Esophagus muscularis mucosa (tissue), 4 donors: ENCODE measurements at regions not wholly inside any gene's neighbourhood (a gene's known extent, or its start where the extent isn't known, plus 50 kb on each side); places are given as distances from the start of the nearest gene placed in this dataset.

Experiments
- DNase-seq: peaks from one replicate; pipeline ENCODE4 v3.0.0-alpha.2; 2017; ENCODE audit errors: extremely low spot score
- H3K27ac ChIP-seq, 4 donors: fragments of 200-600 bp; sonication (generic); replicated peaks in 1 of 4; 1 replicate in 3 of 4; 2 replicates in 1 of 4; pipeline ENCODE4 v1.5.1; 2016 to 2019; ENCODE audit warnings: mild to moderate bottlenecking in 1 of 4
- H3K27me3 ChIP-seq, 4 donors: fragments of 200-600 bp; sonication (generic); one replicate each; pipeline versions ENCODE4 v1.5.1 to v1.6.0; 2016 to 2019
- H3K36me3 ChIP-seq, 4 donors: fragments of 200-600 bp; sonication (generic); one replicate each; pipeline ENCODE4 v1.5.1; 2016 to 2019
- H3K4me1 ChIP-seq, 4 donors: fragments of 200-600 bp; sonication (generic); one replicate each; pipeline ENCODE4 v1.5.1; 2016 to 2019
- H3K4me3 ChIP-seq, 4 donors: fragments of 200-600 bp; sonication (generic); 1 replicate in 2 of 4; 2 replicates in 2 of 4; pipeline ENCODE4 v1.5.1; 2016 to 2019; ENCODE audit warnings: mild to moderate bottlenecking in 4 of 4, moderate library complexity in 1 of 4
- H3K9me3 ChIP-seq, 4 donors: fragments of 200-600 bp; sonication (generic); 1 replicate in 3 of 4; 2 replicates in 1 of 4; pipeline ENCODE4 v1.5.1; 2016 to 2019
- EP300 ChIP-seq: sonication (generic); formaldehyde crosslinking; IDR thresholded peaks from one replicate; pipeline ENCODE4 v1.6.1; 2017; ENCODE audit warnings: antibody characterized with exemption
- POLR2A ChIP-seq: fragments of 450-650 bp; IDR thresholded peaks from one replicate; pipeline ENCODE4 v1.6.1; 2017; ENCODE audit warnings: antibody characterized with exemption, moderate library complexity, mild to moderate bottlenecking, low read depth
- POLR2AphosphoS5 ChIP-seq, 2 donors: sonication (generic); formaldehyde crosslinking; IDR thresholded peaks; one replicate each; pipeline ENCODE4 v1.6.1; 2017; ENCODE audit warnings: antibody characterized with exemption in 2 of 2
- WGBS: methylation state at CpG from one replicate; pipeline ENCODE4 v1.1.5; 2018; 5-methylcytosine and 5-hydroxymethylcytosine counted together
- intact Hi-C: fragments of 100-400 bp; cut with DNase I; formaldehyde crosslinking; loops from one replicate; pipeline ENCODE4 v1.15.1; 2023
- TF ChIP-seq, protein P1 (sequence below), 3 experiments: fragments of 200-600 bp in 2 of 3; fragments of 450-650 bp in 1 of 3; sonication (generic) in 2 of 3; IDR thresholded peaks; one replicate each; pipeline ENCODE4 v1.5.1; 2017 to 2019; ENCODE audit warnings: antibody characterized with exemption in 3 of 3, mild to moderate bottlenecking in 2 of 3, moderate library complexity in 1 of 3

DNA sequence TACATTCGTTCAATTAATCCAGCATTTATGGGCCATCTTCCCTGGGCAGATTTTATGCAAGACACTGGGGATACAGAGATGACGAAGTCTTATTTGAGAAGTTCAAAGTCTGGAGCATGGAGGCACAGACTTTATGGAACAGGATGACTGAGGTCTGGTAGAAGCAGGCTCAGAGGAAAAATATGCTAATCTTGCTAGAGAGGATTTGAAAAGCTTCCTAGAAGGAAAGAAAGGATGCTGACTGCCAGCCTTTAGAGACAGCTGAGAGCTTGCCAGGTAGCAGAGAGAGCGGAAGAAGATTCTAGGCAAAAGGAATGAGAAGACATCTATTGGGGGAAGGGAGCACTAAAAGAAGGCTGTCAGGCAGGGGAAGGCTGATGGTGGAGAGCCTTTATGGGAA lies 75.5 kb upstream of the ATP5PO start:
- Histone ChIP-seq H3K9me3 (no peaks in the 10 kb centered on the region), H3K4me3 (no peak overlapping the region), H3K36me3 (no peaks in the 10 kb centered on the region), H3K27ac (no peak overlapping the region), H3K4me1 (peaks cover 0 to 4% (median 0%) of the 10 kb centered on the region in 4 donors), H3K27me3 (no peaks in the 10 kb centered on the region)
- WGBS, result 77% methylated on average over 3 of the region's 3 CpGs
- TF ChIP-seq POLR2AphosphoS5 (IDR thresholded peaks at IDR 0.05), result no peak
- TF ChIP-seq, protein P1, sequence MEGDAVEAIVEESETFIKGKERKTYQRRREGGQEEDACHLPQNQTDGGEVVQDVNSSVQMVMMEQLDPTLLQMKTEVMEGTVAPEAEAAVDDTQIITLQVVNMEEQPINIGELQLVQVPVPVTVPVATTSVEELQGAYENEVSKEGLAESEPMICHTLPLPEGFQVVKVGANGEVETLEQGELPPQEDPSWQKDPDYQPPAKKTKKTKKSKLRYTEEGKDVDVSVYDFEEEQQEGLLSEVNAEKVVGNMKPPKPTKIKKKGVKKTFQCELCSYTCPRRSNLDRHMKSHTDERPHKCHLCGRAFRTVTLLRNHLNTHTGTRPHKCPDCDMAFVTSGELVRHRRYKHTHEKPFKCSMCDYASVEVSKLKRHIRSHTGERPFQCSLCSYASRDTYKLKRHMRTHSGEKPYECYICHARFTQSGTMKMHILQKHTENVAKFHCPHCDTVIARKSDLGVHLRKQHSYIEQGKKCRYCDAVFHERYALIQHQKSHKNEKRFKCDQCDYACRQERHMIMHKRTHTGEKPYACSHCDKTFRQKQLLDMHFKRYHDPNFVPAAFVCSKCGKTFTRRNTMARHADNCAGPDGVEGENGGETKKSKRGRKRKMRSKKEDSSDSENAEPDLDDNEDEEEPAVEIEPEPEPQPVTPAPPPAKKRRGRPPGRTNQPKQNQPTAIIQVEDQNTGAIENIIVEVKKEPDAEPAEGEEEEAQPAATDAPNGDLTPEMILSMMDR (IDR thresholded peaks at IDR 0.05), result no peak
- TF ChIP-seq POLR2A, result no peak
- no peak for TF ChIP-seq EP300
- intact Hi-C loops, result no loop called here
- no peak for DNase-seq

DNA sequence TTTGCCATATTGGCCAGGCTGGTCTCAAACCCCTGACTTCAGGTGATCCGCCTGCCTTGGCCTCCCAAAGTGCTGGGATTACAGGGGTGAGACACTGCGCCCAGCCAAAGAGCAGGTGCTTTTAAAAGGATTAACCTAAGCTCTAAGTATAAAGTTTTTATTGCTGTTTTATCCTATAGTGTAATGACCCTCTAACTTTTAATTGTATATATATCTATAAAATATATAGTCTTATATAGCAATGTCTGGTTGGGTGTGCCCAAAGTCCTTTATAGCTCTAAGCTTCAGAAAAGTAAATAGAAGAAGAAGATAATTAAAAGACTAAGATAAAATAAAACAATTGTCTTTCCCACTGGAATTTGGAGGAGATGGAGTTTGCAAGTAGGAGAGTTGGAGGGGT lies 73.8 kb upstream of the ATP5PO start:
- H3K27ac ChIP-seq, result no peak overlapping the region
- no peak for DNase-seq
- H3K36me3 ChIP-seq, result no peaks in the 10 kb centered on the region
- 100% methylated on average over 2 of the region's 2 CpGs for WGBS
- peaks cover 0 to 4% (median 0%) of the 10 kb centered on the region in 4 donors for H3K4me1 ChIP-seq
- no peaks in the 10 kb centered on the region for H3K27me3 ChIP-seq
- TF ChIP-seq POLR2AphosphoS5 (IDR thresholded peaks at IDR 0.05) (no peak), POLR2A (no peak), EP300 (no peak)
- TF ChIP-seq, protein P1 (IDR thresholded peaks at IDR 0.05), result no peak
- no peak overlapping the region for H3K4me3 ChIP-seq
- intact Hi-C loops, result no loop called here
- H3K9me3 ChIP-seq, result no peaks in the 10 kb centered on the region

DNA sequence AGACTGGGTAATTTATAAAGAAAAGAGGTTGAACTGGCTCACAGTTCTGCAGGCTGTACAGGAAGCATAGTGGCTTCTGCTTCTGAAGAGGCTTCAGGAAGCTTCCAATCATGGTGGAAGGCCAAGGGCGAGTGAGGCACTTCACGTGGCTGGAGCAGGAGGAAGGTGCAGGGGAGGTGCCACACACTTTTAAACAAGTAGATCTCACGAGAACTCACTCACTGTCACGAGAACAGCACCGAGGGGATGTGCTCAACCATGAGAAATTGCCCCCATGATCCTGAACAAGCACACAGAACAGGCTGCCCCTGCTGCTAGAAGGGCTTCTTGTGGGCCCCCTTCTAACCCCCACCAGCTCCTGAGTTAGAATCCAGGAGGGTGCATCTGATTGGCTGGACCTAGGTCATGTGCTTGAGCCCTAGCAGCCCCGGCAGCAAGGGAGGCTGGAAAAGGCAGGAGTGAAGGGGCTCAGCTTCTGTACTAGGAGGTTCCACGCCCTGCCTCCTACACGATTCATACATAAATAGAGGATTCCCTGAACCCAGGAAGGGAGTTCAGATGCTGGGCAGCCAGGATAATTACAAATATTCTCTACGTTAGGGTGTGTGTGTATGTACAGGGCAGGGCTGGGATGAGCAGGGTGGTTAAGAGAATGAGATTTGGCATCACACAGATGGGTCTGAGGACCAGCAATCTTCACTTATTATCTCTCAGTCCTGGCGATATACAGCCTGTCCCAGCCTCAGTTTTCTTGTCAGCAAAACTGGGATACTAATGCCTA lies 72.8 kb upstream of the ATP5PO start:
- no peaks in the 10 kb centered on the region for H3K27me3 ChIP-seq
- TF ChIP-seq POLR2A (no peak), EP300 (no peak)

DNA sequence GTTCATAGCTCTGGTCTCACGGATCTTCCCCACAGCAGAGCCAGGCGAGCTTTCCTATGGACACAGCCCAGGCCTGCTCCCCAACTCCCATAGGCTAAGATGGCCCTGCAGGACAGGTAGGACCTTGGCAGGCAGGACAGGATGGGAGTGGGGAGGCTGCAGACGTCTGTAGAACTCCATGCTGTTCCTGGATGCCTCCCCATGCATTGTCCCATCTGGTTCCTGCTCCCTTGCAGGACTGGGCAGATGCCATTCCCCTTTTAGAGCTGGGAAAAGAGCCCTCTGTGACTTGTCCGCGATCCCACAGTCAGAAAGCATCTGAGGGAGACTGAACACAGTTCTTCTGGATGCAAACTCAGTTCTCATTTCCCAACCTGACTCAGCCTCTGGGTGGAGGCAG lies 71.9 kb upstream of the ATP5PO start:
- intact Hi-C loops, result no loop called here

More for the DNA sequence above, 72.8 kb upstream of the ATP5PO start:
- H3K9me3 ChIP-seq, result no peaks in the 10 kb centered on the region
- DNase-seq, result no peak
- H3K36me3 ChIP-seq, result no peaks in the 10 kb centered on the region
- 84% methylated on average over 9 of the region's 10 CpGs for WGBS
- no peak overlapping the region for H3K27ac ChIP-seq
- intact Hi-C loops, result no loop called here
- H3K4me1 ChIP-seq, result peaks cover 0 to 4% (median 0%) of the 10 kb centered on the region in 4 donors
- H3K4me3 ChIP-seq, result no peak overlapping the region

More for the DNA sequence above, 71.9 kb upstream of the ATP5PO start:
- Histone ChIP-seq H3K4me3 (no peak overlapping the region), H3K36me3 (no peaks in the 10 kb centered on the region), H3K4me1 (peaks cover 0 to 4% (median 0%) of the 10 kb centered on the region in 4 donors), H3K27me3 (no peaks in the 10 kb centered on the region), H3K27ac (no peak overlapping the region), H3K9me3 (no peaks in the 10 kb centered on the region)
- TF ChIP-seq POLR2A (no peak), EP300 (no peak), POLR2AphosphoS5 (IDR thresholded peaks at IDR 0.05) (no peak)
- TF ChIP-seq, protein P1 (IDR thresholded peaks at IDR 0.05), result no peak
- DNase-seq, result no peak
- WGBS, result 94% methylated on average over 2 of the region's 5 CpGs
